ENCODE measurements at regions not wholly inside any gene's neighbourhood (a gene's known extent, or its start where the extent isn't known, plus 50 kb on each side); places are given as distances from the start of the nearest gene placed in this dataset.

DNA sequence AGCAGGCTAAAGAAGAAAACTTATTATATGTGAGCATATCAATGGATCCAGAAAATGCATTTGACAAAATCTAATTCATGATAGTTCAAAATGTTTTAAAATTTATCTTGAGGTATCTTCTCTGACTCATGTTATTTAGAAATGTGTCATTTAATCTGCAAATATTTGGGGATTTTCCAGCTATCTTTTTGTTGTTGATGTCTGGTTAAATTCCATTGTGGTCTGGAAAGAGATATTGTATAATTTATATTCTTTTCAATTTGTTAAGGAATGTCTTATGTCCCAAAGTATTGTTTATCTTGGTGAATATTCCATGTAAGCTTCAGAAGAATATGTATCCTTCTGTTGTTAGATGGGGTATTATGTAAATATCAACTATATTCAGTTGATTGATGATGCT, 942.5 kb downstream of the KCNMA1 start:
- TF ChIP-seq EZH2 (IDR thresholded peaks at IDR 0.05; ENCODE audit: borderline replicate concordance, low read length): no peak
- TF ChIP-seq, protein P1, sequence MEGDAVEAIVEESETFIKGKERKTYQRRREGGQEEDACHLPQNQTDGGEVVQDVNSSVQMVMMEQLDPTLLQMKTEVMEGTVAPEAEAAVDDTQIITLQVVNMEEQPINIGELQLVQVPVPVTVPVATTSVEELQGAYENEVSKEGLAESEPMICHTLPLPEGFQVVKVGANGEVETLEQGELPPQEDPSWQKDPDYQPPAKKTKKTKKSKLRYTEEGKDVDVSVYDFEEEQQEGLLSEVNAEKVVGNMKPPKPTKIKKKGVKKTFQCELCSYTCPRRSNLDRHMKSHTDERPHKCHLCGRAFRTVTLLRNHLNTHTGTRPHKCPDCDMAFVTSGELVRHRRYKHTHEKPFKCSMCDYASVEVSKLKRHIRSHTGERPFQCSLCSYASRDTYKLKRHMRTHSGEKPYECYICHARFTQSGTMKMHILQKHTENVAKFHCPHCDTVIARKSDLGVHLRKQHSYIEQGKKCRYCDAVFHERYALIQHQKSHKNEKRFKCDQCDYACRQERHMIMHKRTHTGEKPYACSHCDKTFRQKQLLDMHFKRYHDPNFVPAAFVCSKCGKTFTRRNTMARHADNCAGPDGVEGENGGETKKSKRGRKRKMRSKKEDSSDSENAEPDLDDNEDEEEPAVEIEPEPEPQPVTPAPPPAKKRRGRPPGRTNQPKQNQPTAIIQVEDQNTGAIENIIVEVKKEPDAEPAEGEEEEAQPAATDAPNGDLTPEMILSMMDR (conservative IDR thresholded peaks at IDR 0.05 in 1 of 2, IDR thresholded peaks at IDR 0.05 in 1 of 2; ENCODE audit: extremely low read depth in 1 of 2, insufficient read depth in 1 of 2, low read depth in 1 of 2, low read length in 2 of 2): no peak

Data from mammary epithelial cell (primary cell).